ENCODE measurements at regions not wholly inside any gene's neighbourhood (a gene's known extent, or its start where the extent isn't known, plus 50 kb on each side); places are given as distances from the start of the nearest gene placed in this dataset.

DNA sequence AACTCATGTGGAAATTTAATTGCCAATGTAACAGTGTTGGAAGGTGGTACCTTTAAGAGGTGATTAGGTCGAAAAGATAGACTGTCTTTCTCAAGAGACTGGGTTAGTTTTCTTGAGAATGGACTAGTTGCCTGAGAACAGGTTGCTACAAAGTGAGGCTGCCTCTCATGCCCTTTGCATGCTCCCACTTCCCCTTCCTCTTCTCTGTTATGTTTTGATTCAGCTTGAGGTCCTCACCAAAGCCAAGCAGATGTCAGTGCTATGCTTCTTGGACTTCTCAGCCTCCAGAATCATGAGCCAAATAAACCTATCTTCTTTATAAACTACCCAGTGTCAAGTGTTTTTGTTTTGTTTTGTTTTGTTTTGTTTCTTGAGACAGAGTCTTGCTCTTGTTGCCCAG lies 187.0 kb upstream of the RUNX1 start:
- Histone ChIP-seq H3K9me3 (ENCODE audit: control insufficient read depth, insufficient read depth, low read depth, low read length) (no peaks in the 10 kb centered on the region), H3K4me3 (ENCODE audit: low read depth, low read length) (no peak overlapping the region), H3K36me3 (ENCODE audit: control insufficient read depth in 2 of 2, insufficient read depth in 1 of 2, low read length in 2 of 2) (no peaks in the 10 kb centered on the region), H3K27ac (ENCODE audit: extremely low read depth, low read depth, low read length) (no peak overlapping the region), H3K4me1 (ENCODE audit: control insufficient read depth, insufficient read depth, low read length) (no peaks in the 10 kb centered on the region)
- no peak for TF ChIP-seq SALL2 (tag by site-specific recombination; IDR thresholded peaks at IDR 0.05; ENCODE audit: borderline replicate concordance)
- no peak for TF ChIP-seq ZNF555 (tag by site-specific recombination; conservative IDR thresholded peaks at IDR 0.05)
- TF ChIP-seq, protein P1, sequence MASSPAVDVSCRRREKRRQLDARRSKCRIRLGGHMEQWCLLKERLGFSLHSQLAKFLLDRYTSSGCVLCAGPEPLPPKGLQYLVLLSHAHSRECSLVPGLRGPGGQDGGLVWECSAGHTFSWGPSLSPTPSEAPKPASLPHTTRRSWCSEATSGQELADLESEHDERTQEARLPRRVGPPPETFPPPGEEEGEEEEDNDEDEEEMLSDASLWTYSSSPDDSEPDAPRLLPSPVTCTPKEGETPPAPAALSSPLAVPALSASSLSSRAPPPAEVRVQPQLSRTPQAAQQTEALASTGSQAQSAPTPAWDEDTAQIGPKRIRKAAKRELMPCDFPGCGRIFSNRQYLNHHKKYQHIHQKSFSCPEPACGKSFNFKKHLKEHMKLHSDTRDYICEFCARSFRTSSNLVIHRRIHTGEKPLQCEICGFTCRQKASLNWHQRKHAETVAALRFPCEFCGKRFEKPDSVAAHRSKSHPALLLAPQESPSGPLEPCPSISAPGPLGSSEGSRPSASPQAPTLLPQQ (tag by site-specific recombination; IDR thresholded peaks at IDR 0.05), result no peak
- TF ChIP-seq ZNF133 (tag by site-specific recombination; IDR thresholded peaks at IDR 0.05), result no peak
- TF ChIP-seq SP2 (tag by site-specific recombination; IDR thresholded peaks at IDR 0.05), result no peak
- no peak for TF ChIP-seq FEZF1 (tag by site-specific recombination; IDR thresholded peaks at IDR 0.05)
- ChIA-PET CTCF (no interaction called here), POLR2A (no interaction called here)

DNA sequence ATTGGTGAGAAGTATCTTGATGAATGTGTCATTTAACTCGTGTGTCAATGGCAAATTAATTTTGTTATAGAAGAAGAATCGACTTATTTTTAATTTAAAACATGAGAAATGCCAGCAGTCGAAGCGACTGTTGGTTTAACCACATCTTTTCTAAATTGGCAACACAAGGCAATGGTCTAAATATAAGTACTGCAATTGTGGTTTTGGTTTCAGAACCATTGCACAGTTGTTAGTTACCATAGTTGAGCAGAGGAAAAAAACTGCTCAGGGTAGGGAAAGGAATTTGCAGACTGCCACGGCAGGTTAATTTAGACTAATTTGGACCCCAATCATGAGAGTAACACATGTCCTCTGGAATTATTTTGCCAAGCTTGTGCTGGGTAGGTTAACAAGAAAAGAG lies 185.6 kb upstream of the RUNX1 start:
- Histone ChIP-seq H3K9me3 (ENCODE audit: control insufficient read depth, insufficient read depth, low read depth, low read length) (no peaks in the 10 kb centered on the region), H3K4me3 (ENCODE audit: low read depth, low read length) (no peak overlapping the region), H3K4me1 (ENCODE audit: control insufficient read depth, insufficient read depth, low read length) (no peaks in the 10 kb centered on the region), H3K36me3 (ENCODE audit: control insufficient read depth in 2 of 2, insufficient read depth in 1 of 2, low read length in 2 of 2) (no peaks in the 10 kb centered on the region), H3K27ac (ENCODE audit: extremely low read depth, low read depth, low read length) (no peak overlapping the region)
- CTCF ChIA-PET, result interaction anchor here (0.5 to 0.7 kb wide), 2 partner anchors 29 to 544 kb away, joined by 3 read pairs; no protein-coding TSS in a partner anchor
- POLR2A ChIA-PET, result no interaction called here
- TF ChIP-seq HOXC10 (CRISPR knock-in tag; IDR thresholded peaks at IDR 0.05) (no peak), ZNF10 (tag by site-specific recombination; IDR thresholded peaks at IDR 0.05) (no peak), ZNF341 (tag by site-specific recombination; IDR thresholded peaks at IDR 0.05; ENCODE audit: low read depth) (no peak), ZNF223 (tag by site-specific recombination; IDR thresholded peaks at IDR 0.05) (no peak)
- TF ChIP-seq, protein P2, sequence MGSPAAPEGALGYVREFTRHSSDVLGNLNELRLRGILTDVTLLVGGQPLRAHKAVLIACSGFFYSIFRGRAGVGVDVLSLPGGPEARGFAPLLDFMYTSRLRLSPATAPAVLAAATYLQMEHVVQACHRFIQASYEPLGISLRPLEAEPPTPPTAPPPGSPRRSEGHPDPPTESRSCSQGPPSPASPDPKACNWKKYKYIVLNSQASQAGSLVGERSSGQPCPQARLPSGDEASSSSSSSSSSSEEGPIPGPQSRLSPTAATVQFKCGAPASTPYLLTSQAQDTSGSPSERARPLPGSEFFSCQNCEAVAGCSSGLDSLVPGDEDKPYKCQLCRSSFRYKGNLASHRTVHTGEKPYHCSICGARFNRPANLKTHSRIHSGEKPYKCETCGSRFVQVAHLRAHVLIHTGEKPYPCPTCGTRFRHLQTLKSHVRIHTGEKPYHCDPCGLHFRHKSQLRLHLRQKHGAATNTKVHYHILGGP (tag by site-specific recombination; IDR thresholded peaks at IDR 0.05), result no peak

DNA sequence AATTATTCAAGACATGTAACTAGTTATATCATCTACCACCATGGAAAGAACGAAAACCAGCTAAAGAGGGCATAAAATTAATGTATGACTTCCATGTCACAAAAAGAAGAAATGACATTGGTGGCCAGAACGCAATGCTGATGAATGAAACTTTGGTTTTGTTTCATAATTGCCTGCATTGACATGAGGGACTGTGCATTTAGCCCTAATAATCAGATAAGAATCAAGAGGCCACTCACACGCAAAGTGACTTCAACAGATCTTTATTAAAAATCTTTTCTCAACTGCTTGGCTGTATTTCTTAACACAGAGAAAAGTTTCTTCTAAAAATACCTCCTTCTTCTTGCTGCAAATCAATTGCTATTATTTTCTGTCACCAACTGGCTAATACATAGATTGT lies 184.7 kb upstream of the RUNX1 start:
- ChIA-PET POLR2A (no interaction called here), CTCF (no interaction called here)
- H3K9me3 ChIP-seq (ENCODE audit: control insufficient read depth, insufficient read depth, low read depth, low read length), result no peaks in the 10 kb centered on the region
- H3K4me3 ChIP-seq (ENCODE audit: low read depth, low read length), result no peak overlapping the region
- no peaks in the 10 kb centered on the region for H3K36me3 ChIP-seq (ENCODE audit: control insufficient read depth in 2 of 2, insufficient read depth in 1 of 2, low read length in 2 of 2)
- no peak for TF ChIP-seq ZNF792 (tag by site-specific recombination; IDR thresholded peaks at IDR 0.05)
- no peak overlapping the region for H3K27ac ChIP-seq (ENCODE audit: extremely low read depth, low read depth, low read length)
- H3K4me1 ChIP-seq (ENCODE audit: control insufficient read depth, insufficient read depth, low read length), result peaks cover 3% of the 10 kb centered on the region; the same call in 1 of the 2 replicates

DNA sequence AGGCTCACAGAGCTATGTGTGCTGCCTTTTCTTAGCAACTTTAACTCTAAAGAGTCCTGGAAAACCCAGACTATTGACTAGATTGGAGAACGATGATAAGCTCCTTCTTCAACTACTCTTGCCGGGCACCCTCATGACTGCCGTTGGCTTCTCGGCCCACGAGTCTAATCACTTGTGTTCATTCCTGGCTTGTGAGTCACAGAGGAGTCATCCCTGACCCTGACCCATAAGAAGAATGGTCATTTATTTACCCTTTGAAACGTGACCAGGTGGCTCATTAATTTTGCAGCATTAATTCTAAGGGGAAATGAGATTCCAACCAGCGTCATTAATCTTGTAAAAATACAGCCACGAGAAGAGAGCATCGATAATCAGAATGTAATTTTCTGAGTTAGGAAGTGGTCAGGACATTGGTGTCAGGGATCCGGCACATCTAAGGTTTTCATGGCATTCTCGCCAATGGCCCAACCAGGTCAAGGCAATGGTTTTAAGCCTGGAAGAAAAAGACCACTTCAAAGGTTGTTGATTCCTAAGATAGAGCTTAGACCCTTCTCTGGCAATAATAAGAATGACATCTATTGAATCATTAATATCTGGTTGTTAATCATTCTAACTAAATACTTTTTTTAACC lies 183.6 kb upstream of the RUNX1 start:
- CTCF ChIA-PET, result interaction anchor here (0.6 kb wide), 1 partner anchor 708 kb away, joined by 3 read pairs; no protein-coding TSS in a partner anchor
- no peak overlapping the region for H3K27ac ChIP-seq (ENCODE audit: extremely low read depth, low read depth, low read length)

More for the DNA sequence above, 183.6 kb upstream of the RUNX1 start:
- POLR2A ChIA-PET, result interaction anchor here (1.4 kb wide), 1 partner anchor 345 kb away, joined by 5 read pairs; no protein-coding TSS in a partner anchor
- Histone ChIP-seq H3K36me3 (ENCODE audit: control insufficient read depth in 2 of 2, insufficient read depth in 1 of 2, low read length in 2 of 2) (no peaks in the 10 kb centered on the region), H3K9me3 (ENCODE audit: control insufficient read depth, insufficient read depth, low read depth, low read length) (no peaks in the 10 kb centered on the region), H3K4me1 (ENCODE audit: control insufficient read depth, insufficient read depth, low read length) (peaks cover 3% of the 10 kb centered on the region; the same call in 1 of the 2 replicates), H3K4me3 (ENCODE audit: low read depth, low read length) (no peak overlapping the region)
- TF ChIP-seq ZNF660 (tag by site-specific recombination; IDR thresholded peaks at IDR 0.05), result peak; percentile 78
- TF ChIP-seq ZXDB (tag by site-specific recombination; IDR thresholded peaks at IDR 0.05), result no peak

All from HEK293 (cell line).